Vagina (tissue), 2 donors: ENCODE measurements at regions not wholly inside any gene's neighbourhood (a gene's known extent, or its start where the extent isn't known, plus 50 kb on each side); places are given as distances from the start of the nearest gene placed in this dataset.

ENCODE experiments used
- DNase-seq, 2 donors: peaks; one replicate each; pipeline ENCODE4 v3.0.0-alpha.2; 2017; ENCODE audit errors: extremely low spot score in 2 of 2
- H3K27ac ChIP-seq: fragments of 200-600 bp; sonication (generic); one replicate; pipeline ENCODE4 v1.5.1; 2019
- H3K27me3 ChIP-seq: fragments of 200-600 bp; sonication (generic); one replicate; pipeline ENCODE4 v1.5.1; 2019
- H3K36me3 ChIP-seq, 2 donors: fragments of 200-600 bp; sonication (generic); one replicate each; pipeline ENCODE4 v1.5.1; 2017 to 2019
- H3K4me1 ChIP-seq: fragments of 200-600 bp; sonication (generic); one replicate; pipeline ENCODE4 v1.5.1; 2019
- H3K4me3 ChIP-seq, 2 donors: fragments of 200-600 bp; sonication (generic); 1 replicate in 1 of 2; 2 replicates in 1 of 2; pipeline ENCODE4 v1.5.1; 2016 to 2019
- H3K9me3 ChIP-seq: fragments of 200-600 bp; sonication (generic); one replicate; pipeline ENCODE4 v1.5.1; 2019
- CTCF ChIP-seq, 3 experiments: fragments of 450-650 bp in 2 of 3; fragments of 200-600 bp in 1 of 3; sonication (generic) in 1 of 3; IDR thresholded peaks; one replicate each; pipeline ENCODE4 v1.5.1; 2017 to 2019; ENCODE audit warnings: antibody characterized with exemption in 3 of 3, mild to moderate bottlenecking in 2 of 3, moderate library complexity in 2 of 3
- POLR2A ChIP-seq, 2 donors: fragments of 450-650 bp; IDR thresholded peaks; one replicate each; pipeline ENCODE4 v1.6.1; 2017; ENCODE audit warnings: antibody characterized with exemption in 2 of 2, mild to moderate bottlenecking in 2 of 2, moderate library complexity in 2 of 2
- POLR2AphosphoS5 ChIP-seq, 2 donors: sonication (generic); formaldehyde crosslinking; IDR thresholded peaks; one replicate each; pipeline ENCODE4 v1.9.0; 2017; ENCODE audit warnings: antibody characterized with exemption in 2 of 2, mild to moderate bottlenecking in 2 of 2, low read depth in 1 of 2; ENCODE audit not compliant: insufficient read depth in 1 of 2
- intact Hi-C: fragments of 100-400 bp; cut with DNase I; formaldehyde crosslinking; loops from one replicate; pipeline ENCODE4 v1.15.1; 2023

- DNase-seq = no peak
- H3K27me3 ChIP-seq = no peaks in the 10 kb centered on the region
- no peaks in the 10 kb centered on the region for H3K9me3 ChIP-seq
- intact Hi-C loops = no loop called here
- no peaks in the 10 kb centered on the region for H3K36me3 ChIP-seq
- H3K4me3 ChIP-seq = no peak overlapping the region
- no peaks in the 10 kb centered on the region for H3K4me1 ChIP-seq
- TF ChIP-seq POLR2AphosphoS5 (IDR thresholded peaks at IDR 0.05; ENCODE audit: insufficient read depth in 1 of 2, low read depth in 1 of 2) (no peak), CTCF (IDR thresholded peaks at IDR 0.05) (no peak), POLR2A (IDR thresholded peaks at IDR 0.05) (no peak)
- no peak overlapping the region for H3K27ac ChIP-seq
Measured at GRCh38 chr6:40735521-40735920, 148.4 kb upstream of the LRFN2 start.

GRCh38 chr6:40735121-40735520 lies 148.0 kb upstream of the LRFN2 start:
- intact Hi-C loops = no loop called here
- no peaks in the 10 kb centered on the region for H3K36me3 ChIP-seq
- DNase-seq = no peak
- no peaks in the 10 kb centered on the region for H3K9me3 ChIP-seq
- no peak overlapping the region for H3K4me3 ChIP-seq
- TF ChIP-seq CTCF (IDR thresholded peaks at IDR 0.05) (no peak), POLR2A (IDR thresholded peaks at IDR 0.05) (no peak), POLR2AphosphoS5 (IDR thresholded peaks at IDR 0.05; ENCODE audit: insufficient read depth in 1 of 2, low read depth in 1 of 2) (no peak)
- no peaks in the 10 kb centered on the region for H3K27me3 ChIP-seq
- no peaks in the 10 kb centered on the region for H3K4me1 ChIP-seq
- H3K27ac ChIP-seq = no peak overlapping the region

- Histone ChIP-seq H3K9me3 (no peaks in the 10 kb centered on the region), H3K27me3 (no peaks in the 10 kb centered on the region), H3K4me3 (no peak overlapping the region), H3K27ac (no peak overlapping the region), H3K4me1 (no peaks in the 10 kb centered on the region), H3K36me3 (no peaks in the 10 kb centered on the region)
- no peak for DNase-seq
- TF ChIP-seq POLR2A (IDR thresholded peaks at IDR 0.05) (no peak), POLR2AphosphoS5 (IDR thresholded peaks at IDR 0.05; ENCODE audit: insufficient read depth in 1 of 2, low read depth in 1 of 2) (no peak), CTCF (IDR thresholded peaks at IDR 0.05) (no peak)
- intact Hi-C loops = no loop called here
Measured at GRCh38 chr6:40734607-40735006, 147.4 kb upstream of the LRFN2 start.

- intact Hi-C loops = no loop called here
- TF ChIP-seq CTCF (IDR thresholded peaks at IDR 0.05) = no peak
- no peak for TF ChIP-seq POLR2AphosphoS5 (IDR thresholded peaks at IDR 0.05; ENCODE audit: insufficient read depth in 1 of 2, low read depth in 1 of 2)
- TF ChIP-seq POLR2A (IDR thresholded peaks at IDR 0.05) = no peak
Measured at GRCh38 chr6:40733770-40734396, 146.7 kb upstream of the LRFN2 start.

GRCh38 chr6:40733290-40733689 lies 146.1 kb upstream of the LRFN2 start:
- TF ChIP-seq POLR2AphosphoS5 (IDR thresholded peaks at IDR 0.05; ENCODE audit: insufficient read depth in 1 of 2, low read depth in 1 of 2) (no peak), POLR2A (IDR thresholded peaks at IDR 0.05) (no peak), CTCF (IDR thresholded peaks at IDR 0.05) (no peak)
- H3K27ac ChIP-seq = no peak overlapping the region
- no peaks in the 10 kb centered on the region for H3K9me3 ChIP-seq
- DNase-seq = no peak
- H3K4me3 ChIP-seq = no peak overlapping the region
- no peaks in the 10 kb centered on the region for H3K4me1 ChIP-seq
- no peaks in the 10 kb centered on the region for H3K36me3 ChIP-seq
- no peaks in the 10 kb centered on the region for H3K27me3 ChIP-seq
- intact Hi-C loops = no loop called here

More at GRCh38 chr6:40733770-40734396, 146.7 kb upstream of the LRFN2 start:
- DNase-seq = no peak
- H3K4me1 ChIP-seq = no peaks in the 10 kb centered on the region
- no peak overlapping the region for H3K4me3 ChIP-seq
- no peaks in the 10 kb centered on the region for H3K9me3 ChIP-seq
- no peaks in the 10 kb centered on the region for H3K27me3 ChIP-seq
- no peaks in the 10 kb centered on the region for H3K36me3 ChIP-seq
- no peak overlapping the region for H3K27ac ChIP-seq
